Right ventricle myocardium inferior (tissue), 1 donor: ENCODE measurements at regions not wholly inside any gene's neighbourhood (a gene's known extent, or its start where the extent isn't known, plus 50 kb on each side); places are given as distances from the start of the nearest gene placed in this dataset.

ENCODE experiments used
- ATAC-seq: fragments of 200-7000 bp; cut with Tn5 transposase; one replicate; pipeline ENCODE4 v1.9.1; 2020; ENCODE audit warnings: mild to moderate bottlenecking, moderate library complexity
- DNase-seq: peaks from one replicate; pipeline ENCODE4 v3.0.0; 2021; ENCODE audit errors: missing footprints
- intact Hi-C: fragments of 100-400 bp; cut with DNase I; formaldehyde crosslinking; loops from one replicate; pipeline ENCODE4 v1.11.0; 2022
- donor health status: DM: no; HTN: yes; CAD: no; lungs with severe emphysema.

DNA sequence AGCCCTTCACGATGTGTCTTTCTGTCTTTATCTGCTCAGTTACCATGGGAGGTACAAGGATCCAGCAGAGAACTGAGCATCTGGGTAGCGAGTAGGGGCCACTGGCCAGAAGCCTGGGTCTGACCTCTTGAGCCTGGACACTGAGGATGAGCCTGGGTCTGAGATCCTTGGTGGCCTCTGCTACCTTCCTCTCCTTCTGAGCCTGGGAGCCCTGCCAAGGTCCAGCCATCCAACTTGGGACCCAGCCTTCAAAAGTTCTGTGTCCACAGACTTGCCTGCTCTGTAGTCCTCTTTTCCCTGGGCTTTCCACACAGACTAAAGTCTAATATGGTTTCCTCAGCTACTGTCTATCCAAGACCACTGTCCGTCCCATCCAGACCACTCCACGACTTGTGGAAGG, 60.2 kb upstream of the NAA20 start:
- intact Hi-C loops: no loop called here
- no peak for ATAC-seq
- DNase-seq: no peak

DNA sequence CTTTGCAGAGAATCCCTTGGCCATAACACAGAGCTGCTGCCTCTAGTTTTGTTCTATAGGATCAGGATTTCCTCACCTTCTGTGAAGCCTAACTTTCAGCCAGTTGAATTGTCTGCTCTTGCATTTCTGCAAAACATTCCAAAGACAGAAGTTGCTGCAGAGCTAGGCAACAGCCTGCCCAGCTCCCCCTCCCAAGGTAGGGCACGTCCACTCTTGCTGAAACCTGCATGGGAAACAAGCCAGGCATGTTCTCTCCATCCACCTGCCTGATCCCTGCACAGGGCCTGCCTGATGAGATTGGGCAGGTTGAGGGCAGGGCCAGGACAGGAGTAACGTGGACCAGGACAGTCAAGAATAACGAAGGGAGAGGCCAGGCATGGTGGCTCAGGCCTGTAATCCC, 58.9 kb upstream of the NAA20 start:
- ATAC-seq (no peak), DNase-seq (no peak)
- intact Hi-C loops: no loop called here

DNA sequence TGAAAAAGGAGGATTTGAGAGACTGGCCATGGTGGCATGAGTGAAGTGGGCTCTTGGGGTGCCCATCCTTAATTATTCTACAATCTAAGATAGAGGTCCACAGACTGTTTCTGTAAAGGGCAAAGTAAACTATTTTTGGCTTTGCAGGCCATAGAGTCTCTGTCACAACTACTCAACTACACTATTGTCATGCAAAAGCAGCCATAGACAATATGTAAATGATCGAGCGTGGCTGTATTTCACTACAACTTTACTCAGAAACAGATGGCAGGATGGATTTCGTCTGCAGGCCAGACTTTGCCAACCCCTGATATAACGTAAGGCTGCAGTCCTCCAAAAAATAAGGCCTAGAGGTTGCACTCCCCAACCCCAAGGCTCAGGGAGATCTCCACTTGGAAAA, 58.2 kb upstream of the NAA20 start:
- ATAC-seq (no peak), DNase-seq (no peak)
- intact Hi-C loops: no loop called here

DNA sequence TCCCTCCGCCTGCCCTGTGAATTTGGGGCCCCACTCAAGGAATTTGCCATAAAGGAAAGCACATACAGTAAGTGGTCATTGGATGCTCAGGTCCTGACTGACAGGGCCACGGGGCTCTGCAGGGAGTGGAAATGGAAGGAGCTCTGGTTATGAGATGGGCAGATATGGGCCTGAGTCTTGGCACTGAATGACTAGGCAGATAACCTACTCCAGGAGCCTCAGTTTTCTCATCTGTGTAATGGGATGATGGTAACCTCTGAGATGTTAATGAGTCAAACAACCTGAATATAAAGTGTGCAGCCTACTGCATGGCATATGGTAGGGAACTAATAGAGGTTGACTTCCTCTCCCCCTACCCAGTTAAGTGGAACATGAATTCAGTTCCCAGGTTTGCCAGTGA, 56.4 kb upstream of the NAA20 start:
- DNase-seq (no peak), ATAC-seq (no peak)
- intact Hi-C loops: no loop called here

DNA sequence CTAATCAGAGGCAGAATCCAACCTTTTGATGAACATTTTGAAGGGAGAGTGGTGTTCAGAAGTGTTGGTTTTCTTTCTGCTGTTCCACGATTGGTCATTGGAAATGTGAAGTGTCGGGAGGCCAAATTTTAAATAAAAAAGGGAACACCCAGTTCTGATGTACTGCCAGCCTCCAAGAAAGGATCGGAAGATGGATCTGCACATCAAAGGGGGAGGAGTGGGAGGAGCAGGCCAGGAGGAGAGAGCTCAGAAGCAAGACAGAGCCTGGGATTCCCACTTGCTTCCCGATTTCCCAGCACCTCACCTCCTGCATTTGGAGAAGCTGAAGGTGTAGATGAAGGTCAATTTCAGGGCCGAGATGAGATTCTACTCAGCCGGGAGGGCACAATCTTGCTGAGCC, 55.9 kb upstream of the NAA20 start:
- DNase-seq: no peak
- ATAC-seq: no peak
- intact Hi-C loops: no loop called here

DNA sequence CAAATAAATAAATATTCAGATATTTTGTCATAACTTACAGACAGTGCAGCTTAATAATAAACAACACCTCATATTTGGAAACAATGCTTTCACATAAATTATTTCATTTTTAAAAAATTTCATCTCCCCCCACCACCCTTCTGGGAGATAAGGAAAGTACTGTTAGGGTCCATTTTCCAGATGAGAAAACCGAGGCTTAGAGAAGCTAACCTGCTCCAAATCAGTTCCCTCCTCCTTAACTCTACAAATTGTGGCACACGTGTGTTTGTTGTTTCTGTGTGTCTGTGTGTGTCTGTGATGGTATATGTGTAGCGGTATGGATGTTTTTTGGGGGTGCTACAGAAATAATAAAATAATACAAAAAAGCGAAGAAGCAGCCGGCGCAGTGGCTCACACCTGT, 54.2 kb upstream of the NAA20 start:
- ATAC-seq (no peak), DNase-seq (no peak)
- intact Hi-C loops: no loop called here

DNA sequence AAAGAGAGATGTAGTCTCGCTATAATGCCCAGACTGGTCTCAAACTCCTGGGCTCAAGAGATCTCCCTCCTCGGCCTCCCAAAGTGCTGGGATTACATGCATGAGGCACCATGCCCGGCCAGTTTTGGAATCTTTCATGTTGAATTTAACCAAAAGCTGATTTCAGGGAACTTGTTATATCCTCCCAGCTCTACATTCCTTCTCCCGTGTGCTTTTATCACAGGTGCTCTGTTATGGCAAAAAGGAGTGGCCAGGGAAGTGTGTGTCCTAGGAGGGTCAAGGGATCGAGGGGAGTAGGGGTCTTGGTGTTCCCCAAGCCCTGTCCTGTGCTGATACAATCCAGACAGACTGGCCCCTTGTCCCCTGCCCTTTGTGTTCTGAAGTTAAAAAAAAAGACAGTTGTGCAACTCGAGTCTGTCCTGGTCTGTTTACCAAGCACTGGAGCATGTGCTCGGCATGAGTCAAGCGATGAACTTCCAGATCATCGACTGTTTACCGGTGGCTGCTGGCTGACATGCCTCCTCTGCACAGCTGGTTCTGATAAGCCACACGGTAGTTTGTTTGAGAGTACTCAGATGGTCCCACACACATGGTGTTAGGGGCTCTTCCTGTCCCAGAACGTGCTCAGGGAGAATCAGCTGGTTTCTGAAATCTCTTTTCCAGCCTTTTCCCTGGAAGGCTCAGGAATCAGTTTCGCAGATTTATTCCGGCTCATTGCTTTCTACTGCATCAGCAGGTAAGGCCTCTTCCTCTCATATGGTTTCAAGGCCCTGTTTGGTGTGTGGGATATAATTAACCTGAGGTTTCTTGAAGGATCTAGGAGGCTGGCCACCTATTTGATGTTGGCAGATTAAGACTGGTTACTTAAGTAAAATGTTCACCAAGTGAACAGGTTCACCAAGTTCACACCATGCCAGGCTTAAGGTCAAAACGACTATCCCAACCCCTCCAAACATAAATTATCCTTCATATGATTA, 52.6 kb upstream of the NAA20 start:
- DNase-seq (no peak), ATAC-seq (peak; percentile 85)
- intact Hi-C loops: no loop called here

DNA sequence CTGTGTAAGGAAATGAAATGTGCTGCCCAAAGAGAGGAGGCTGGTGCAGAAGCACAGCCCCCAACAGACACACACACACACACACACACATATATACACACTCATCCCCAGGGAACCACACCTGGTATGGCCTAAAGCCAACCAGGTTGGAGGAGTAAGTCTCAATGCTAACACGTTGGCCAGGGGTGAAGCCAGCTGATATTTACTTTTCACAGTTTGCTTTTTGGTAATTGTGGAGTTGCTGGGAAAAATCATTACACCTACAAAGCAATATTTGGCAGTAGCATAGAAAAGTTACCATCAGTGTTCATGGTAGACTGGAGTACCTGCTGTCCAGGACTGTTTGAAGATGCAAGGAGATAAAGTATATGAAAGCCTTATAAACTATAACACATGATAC, 50.3 kb upstream of the NAA20 start:
- no peak for DNase-seq
- no peak for ATAC-seq
- intact Hi-C loops: no loop called here
